ENCODE measurements at regions not wholly inside any gene's neighbourhood (a gene's known extent, or its start where the extent isn't known, plus 50 kb on each side); places are given as distances from the start of the nearest gene placed in this dataset.

GRCh38 chr9:84146893-84147710 is 166.5 kb downstream of the RMI1 start:
- TF ChIP-seq CTCF (IDR thresholded peaks at IDR 0.05; ENCODE audit: insufficient read depth, low read depth, low read length), result no peak
- no peak for TF ChIP-seq EZH2 (IDR thresholded peaks at IDR 0.05; ENCODE audit: insufficient read depth, low read length)

Measured in astrocyte (in vitro differentiated cells and primary cell).